Muscle layer of duodenum (tissue), 2 donors: ENCODE measurements at regions not wholly inside any gene's neighbourhood (a gene's known extent, or its start where the extent isn't known, plus 50 kb on each side); places are given as distances from the start of the nearest gene placed in this dataset.

Experiments used
- H3K27ac ChIP-seq: one replicate; pipeline ENCODE4 v1.7.0; 2013; ENCODE audit warnings: mild to moderate bottlenecking, low read length
- H3K27me3 ChIP-seq: one replicate; pipeline ENCODE4 v1.7.0; 2013; ENCODE audit warnings: low read depth, mild to moderate bottlenecking, control low read depth, low read length
- H3K36me3 ChIP-seq, 2 donors: one replicate each; pipeline ENCODE4 v1.7.0; 2013; ENCODE audit warnings: low read length in 2 of 2, control low read depth in 1 of 2, mild to moderate bottlenecking in 1 of 2; ENCODE audit not compliant: insufficient read depth in 2 of 2, control insufficient read depth in 1 of 2
- H3K4me1 ChIP-seq, 2 donors: one replicate each; pipeline ENCODE4 v1.7.0; 2013; ENCODE audit warnings: low read length in 2 of 2, mild to moderate bottlenecking in 2 of 2, control low read depth in 1 of 2, moderate library complexity in 1 of 2; ENCODE audit not compliant: insufficient read depth in 2 of 2, control insufficient read depth in 1 of 2
- H3K4me3 ChIP-seq, 2 donors: one replicate each; pipeline ENCODE4 v1.7.0; 2013; ENCODE audit warnings: low read length in 2 of 2, low read depth in 1 of 2, mild to moderate bottlenecking in 1 of 2
- H3K9me3 ChIP-seq, 2 donors: one replicate each; pipeline ENCODE4 v1.7.0; 2013; ENCODE audit warnings: low read length in 2 of 2, control low read depth in 1 of 2, mild to moderate bottlenecking in 1 of 2; ENCODE audit not compliant: control insufficient read depth in 1 of 2
- donor health status: healthy.

DNA sequence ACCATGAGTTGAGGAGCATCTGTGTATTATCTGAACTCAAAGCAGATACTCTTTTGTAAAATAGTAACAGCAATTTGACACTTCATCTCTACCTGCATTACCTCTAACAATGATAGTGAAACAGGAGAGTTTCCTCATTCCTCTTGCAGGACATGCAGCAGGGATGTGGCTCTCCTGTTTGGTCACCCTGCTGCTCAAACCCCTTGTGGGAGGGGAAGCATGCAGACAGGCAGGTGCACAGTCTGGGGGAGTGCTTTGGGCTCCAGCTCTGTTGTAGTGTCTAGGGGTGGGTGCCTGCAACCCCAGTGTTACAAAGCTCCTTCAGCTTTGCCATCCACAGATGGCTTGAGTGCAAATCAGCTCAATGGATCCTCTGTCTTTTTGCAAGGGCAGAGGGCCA lies 827.6 kb downstream of the DACH1 start:
- no peaks in the 10 kb centered on the region for H3K9me3 ChIP-seq
- no peaks in the 10 kb centered on the region for H3K36me3 ChIP-seq
- H3K4me3 ChIP-seq: no peak overlapping the region

DNA sequence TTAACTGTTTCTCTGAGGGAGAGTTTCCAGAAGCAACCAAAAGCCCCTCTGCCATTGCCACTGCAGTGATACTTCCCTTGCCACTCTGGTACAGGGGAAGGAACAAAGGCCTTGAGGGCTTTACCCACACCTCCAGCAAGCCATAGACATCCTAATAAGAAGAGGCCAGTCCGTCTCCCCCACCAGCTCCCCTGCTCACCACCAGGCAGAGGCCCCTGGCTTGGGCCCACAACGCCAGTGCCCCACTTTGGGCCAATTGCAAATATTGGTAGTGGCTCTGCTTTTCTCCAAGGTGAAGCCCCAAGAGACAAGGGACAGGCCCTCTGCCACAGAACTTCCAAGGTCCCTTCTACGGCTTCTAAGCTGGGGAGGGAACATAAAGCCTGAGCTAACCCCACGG lies 833.0 kb downstream of the DACH1 start:
- no peaks in the 10 kb centered on the region for H3K4me1 ChIP-seq
- H3K36me3 ChIP-seq: no peaks in the 10 kb centered on the region
- no peak overlapping the region for H3K4me3 ChIP-seq
- no peaks in the 10 kb centered on the region for H3K27me3 ChIP-seq
- H3K27ac ChIP-seq: no peak overlapping the region
- peaks cover 0 to 7% of the 10 kb centered on the region in 2 donors for H3K9me3 ChIP-seq

More for the DNA sequence above, 827.6 kb downstream of the DACH1 start:
- Histone ChIP-seq H3K27me3 (no peaks in the 10 kb centered on the region), H3K27ac (no peak overlapping the region), H3K4me1 (peaks cover 0 to 4% of the 10 kb centered on the region in 2 donors)

DNA sequence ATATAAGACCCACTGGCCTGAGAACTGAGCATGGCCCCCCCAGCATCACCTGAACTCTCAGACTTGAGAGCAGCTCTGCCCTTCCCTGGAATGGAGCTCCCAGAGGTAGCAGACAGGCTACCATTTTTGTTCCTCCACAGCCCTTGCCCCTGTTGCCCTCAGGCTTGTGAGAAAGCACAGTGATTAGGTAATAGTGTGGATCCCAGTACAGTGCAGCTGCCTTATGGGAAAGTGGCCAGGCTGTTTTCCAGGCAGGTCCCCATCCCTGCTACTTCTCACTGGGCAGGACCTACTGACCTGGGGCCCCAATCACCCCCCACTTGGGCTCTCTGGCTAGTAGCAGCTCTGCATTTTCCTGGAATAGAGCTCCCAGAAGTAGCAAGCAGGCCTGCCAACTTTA lies 834.0 kb downstream of the DACH1 start:
- Histone ChIP-seq H3K4me1 (no peaks in the 10 kb centered on the region), H3K36me3 (no peaks in the 10 kb centered on the region), H3K4me3 (no peak overlapping the region), H3K27ac (no peak overlapping the region), H3K27me3 (no peaks in the 10 kb centered on the region), H3K9me3 (peaks cover 4 to 10% of the 10 kb centered on the region in 2 donors)

DNA sequence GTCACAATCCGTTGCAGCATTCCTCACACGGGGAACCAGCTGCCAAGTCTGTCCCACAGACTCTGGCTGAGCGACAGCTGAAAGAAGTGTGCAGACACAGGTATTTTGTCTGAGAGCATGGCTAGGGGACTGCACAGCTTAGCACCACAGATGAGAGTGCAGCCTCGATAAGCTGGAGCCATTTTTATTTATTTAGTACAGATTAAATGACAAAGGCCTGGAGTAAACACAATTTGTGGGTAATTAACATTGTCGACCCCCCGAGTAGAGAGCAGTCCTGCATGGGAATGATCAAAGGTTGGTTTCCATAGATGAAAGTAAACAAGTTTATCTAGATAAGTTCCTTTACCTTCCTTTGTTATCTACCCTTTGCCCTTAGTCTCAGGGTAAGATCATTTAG lies 836.2 kb downstream of the DACH1 start:
- no peak overlapping the region for H3K27ac ChIP-seq
- H3K27me3 ChIP-seq: no peaks in the 10 kb centered on the region
- no peak overlapping the region for H3K4me3 ChIP-seq
- H3K4me1 ChIP-seq: no peaks in the 10 kb centered on the region
- no peaks in the 10 kb centered on the region for H3K36me3 ChIP-seq
- H3K9me3 ChIP-seq: peaks cover 4 to 11% of the 10 kb centered on the region in 2 donors

DNA sequence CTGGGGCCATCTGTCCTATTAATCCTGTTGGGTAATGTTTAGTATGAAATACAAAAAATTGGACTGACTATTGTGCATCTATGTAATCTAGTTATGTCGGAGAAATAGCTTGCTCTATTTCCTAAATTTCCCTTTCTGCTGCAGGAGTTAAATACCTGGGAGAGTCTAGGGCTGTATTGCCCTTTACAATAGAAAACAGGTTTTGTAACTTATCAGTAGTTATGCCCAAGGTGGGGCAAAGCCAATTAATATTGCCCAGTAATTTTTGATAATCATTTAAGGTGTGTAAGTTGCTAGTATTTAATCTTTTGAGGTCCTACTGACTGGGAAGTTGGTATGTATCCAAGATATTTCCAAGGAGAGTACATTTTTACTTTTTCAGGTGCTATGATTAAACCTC lies 838.1 kb downstream of the DACH1 start:
- Histone ChIP-seq H3K27me3 (no peaks in the 10 kb centered on the region), H3K9me3 (peaks cover 4 to 11% of the 10 kb centered on the region in 2 donors), H3K4me1 (no peaks in the 10 kb centered on the region), H3K27ac (no peak overlapping the region), H3K4me3 (no peak overlapping the region), H3K36me3 (no peaks in the 10 kb centered on the region)

DNA sequence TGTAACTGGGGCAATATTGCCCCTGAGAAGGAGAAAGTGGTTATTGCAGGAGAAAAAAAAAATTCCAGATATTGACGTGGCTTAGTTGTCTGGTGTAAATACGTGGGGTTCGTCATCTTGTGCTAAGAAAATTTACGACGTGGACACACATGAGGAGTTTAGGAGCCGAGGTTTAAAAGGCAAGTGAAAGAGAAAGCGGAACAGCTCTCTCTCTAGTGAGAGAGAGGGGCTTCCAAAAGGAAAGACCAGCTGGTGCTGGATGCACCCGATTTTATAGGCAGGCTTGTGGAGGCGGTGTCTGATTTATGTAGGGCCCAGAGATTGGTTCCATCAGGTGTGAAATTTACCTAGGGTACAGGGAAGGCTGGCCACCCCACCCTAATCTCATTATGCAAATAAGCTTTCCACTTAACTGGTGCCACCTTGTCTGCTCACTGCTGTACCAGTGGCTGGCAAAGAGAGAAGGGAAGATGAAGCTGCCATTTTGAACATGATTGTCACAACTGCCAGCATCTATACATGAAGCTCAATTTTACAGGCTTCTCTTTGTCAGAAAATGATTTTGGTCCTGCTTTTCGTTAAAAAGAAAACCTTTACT lies 845.1 kb downstream of the DACH1 start:
- no peak overlapping the region for H3K27ac ChIP-seq
- H3K4me1 ChIP-seq: no peaks in the 10 kb centered on the region
- H3K9me3 ChIP-seq: no peaks in the 10 kb centered on the region
- no peaks in the 10 kb centered on the region for H3K27me3 ChIP-seq
- no peaks in the 10 kb centered on the region for H3K36me3 ChIP-seq
- H3K4me3 ChIP-seq: no peak overlapping the region

DNA sequence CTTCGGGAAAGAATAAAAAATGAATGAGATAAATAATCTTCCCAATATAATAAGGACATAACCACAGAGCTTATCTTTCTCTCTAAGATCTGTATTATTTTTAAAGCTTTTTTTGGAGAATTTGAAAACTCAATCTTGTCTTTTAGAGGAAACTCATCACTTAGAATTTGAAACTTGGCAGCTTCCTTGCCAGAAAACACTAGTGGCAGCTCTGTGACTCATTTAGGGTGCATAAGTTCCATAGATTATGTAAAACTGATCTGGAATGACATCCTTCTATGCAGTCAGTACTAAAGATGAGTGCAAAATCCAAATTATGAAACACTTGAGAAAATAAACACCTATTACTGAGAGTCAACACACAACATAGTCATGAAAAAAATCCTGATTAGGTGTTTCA lies 848.0 kb downstream of the DACH1 start:
- Histone ChIP-seq H3K27ac (no peak overlapping the region), H3K4me3 (no peak overlapping the region), H3K4me1 (no peaks in the 10 kb centered on the region), H3K36me3 (no peaks in the 10 kb centered on the region), H3K9me3 (no peaks in the 10 kb centered on the region), H3K27me3 (no peaks in the 10 kb centered on the region)

DNA sequence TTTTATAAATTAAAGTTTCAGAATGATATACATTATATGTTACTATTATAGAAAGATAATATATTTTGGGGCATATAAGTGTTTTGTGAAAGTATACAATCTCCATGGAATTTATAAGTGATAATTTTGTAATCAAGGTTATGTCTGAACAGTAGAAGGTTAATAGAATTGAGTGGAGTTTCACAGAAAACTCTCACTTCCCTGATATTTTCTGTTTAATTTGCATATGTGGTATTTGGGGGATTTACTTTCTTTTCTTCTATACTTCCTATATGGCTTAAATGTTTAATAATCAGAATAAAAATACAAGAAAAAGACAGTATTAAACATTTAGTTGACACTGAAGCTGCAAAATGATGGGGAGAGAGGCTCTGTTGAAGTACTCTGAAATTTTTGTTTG lies 848.5 kb downstream of the DACH1 start:
- no peaks in the 10 kb centered on the region for H3K36me3 ChIP-seq

DNA sequence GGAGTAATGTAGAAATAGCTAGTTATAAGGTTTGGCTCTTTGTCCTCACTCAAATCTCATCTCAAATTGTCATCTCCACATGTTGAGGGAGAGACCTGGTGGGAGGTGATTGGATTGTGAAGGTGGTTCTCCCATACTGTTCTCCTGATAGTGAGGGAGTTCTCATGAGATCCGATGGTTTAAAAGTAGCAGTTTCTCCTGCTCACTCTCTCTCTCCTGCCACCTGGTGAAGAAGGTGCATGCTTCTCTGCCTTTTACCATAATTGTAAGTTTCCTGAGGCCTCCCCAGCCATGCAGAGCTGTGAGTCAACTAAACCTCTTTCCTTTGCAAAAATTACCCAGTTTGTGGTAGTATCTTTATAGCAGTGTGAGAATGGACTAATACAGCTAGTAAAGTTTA lies 849.4 kb downstream of the DACH1 start:
- no peak overlapping the region for H3K27ac ChIP-seq
- no peaks in the 10 kb centered on the region for H3K9me3 ChIP-seq
- no peak overlapping the region for H3K4me3 ChIP-seq
- H3K36me3 ChIP-seq: no peaks in the 10 kb centered on the region
- no peaks in the 10 kb centered on the region for H3K27me3 ChIP-seq
- no peaks in the 10 kb centered on the region for H3K4me1 ChIP-seq

More for the DNA sequence above, 848.5 kb downstream of the DACH1 start:
- no peaks in the 10 kb centered on the region for H3K27me3 ChIP-seq
- no peaks in the 10 kb centered on the region for H3K4me1 ChIP-seq
- H3K9me3 ChIP-seq: no peaks in the 10 kb centered on the region
- no peak overlapping the region for H3K27ac ChIP-seq
- H3K4me3 ChIP-seq: no peak overlapping the region

DNA sequence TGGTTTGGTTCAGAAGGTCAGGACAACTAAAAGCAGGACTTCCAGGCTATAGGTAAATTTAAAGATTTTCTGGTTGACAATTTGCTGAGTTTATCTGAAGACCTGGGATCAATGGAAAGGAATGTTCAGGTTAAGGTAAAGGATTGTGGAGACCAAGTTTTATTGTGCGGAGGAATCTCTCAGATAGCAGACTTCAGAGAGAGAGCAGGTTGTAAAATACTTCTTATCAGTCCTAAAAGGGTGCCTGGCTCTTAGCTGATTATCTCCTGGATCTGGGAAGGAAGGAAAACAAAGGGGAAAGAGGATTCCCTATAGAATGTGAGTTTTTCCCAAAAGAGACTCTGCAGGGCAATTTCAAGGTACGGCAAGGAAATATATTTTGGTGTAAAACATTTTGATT lies 851.5 kb downstream of the DACH1 start:
- Histone ChIP-seq H3K4me1 (no peaks in the 10 kb centered on the region), H3K9me3 (no peaks in the 10 kb centered on the region), H3K4me3 (no peak overlapping the region), H3K36me3 (no peaks in the 10 kb centered on the region), H3K27me3 (no peaks in the 10 kb centered on the region), H3K27ac (no peak overlapping the region)

DNA sequence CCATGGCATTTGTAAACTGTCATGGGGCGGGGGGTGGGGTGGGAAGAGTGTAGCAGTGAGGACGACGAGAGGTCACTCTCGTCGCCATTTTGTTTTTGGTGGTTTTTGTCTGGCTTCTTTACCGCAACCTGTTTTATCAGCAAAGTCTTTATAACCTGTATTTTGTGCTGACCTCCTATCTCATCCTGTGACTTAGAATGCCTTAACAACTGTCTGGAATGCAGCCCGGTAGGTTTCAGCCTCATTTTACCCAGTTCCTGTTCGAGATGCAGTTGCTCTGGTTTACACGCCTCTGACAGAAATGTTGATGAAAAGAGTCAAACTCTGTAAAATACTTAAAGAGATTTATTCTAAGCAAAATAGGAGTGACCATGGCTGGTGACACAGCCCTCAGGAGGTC lies 852.0 kb downstream of the DACH1 start:
- H3K36me3 ChIP-seq: no peaks in the 10 kb centered on the region
- H3K27ac ChIP-seq: no peak overlapping the region
- H3K27me3 ChIP-seq: no peaks in the 10 kb centered on the region
- no peaks in the 10 kb centered on the region for H3K4me1 ChIP-seq
- H3K4me3 ChIP-seq: no peak overlapping the region
- no peaks in the 10 kb centered on the region for H3K9me3 ChIP-seq

DNA sequence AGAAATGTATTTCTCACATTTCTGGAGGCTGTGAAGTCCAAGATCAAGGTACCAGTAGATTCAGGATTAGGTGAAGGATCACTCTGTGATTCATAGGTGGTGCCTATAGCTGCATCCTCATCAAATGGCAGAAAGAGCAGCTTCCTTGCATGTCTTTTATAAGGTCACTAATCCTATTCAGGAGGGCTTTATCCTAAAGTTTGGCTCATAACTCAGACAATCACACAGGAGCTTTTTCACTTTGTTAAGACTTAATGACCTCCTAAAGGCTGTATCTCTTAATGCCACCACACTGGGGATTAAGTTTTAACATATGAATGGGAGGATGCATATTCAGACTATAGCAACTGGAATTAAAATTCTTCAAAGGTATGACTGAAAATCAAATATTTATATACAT lies 861.1 kb downstream of the DACH1 start:
- Histone ChIP-seq H3K9me3 (peaks cover 0 to 7% of the 10 kb centered on the region in 2 donors), H3K4me3 (no peak overlapping the region)

More for the DNA sequence above, 861.1 kb downstream of the DACH1 start:
- Histone ChIP-seq H3K4me1 (no peaks in the 10 kb centered on the region), H3K27ac (no peak overlapping the region), H3K27me3 (no peaks in the 10 kb centered on the region), H3K36me3 (no peaks in the 10 kb centered on the region)
